Colonic mucosa (tissue), 4 donors: ENCODE measurements at regions not wholly inside any gene's neighbourhood (a gene's known extent, or its start where the extent isn't known, plus 50 kb on each side); places are given as distances from the start of the nearest gene placed in this dataset.

Source experiments
- DNase-seq: peaks from one replicate; pipeline ENCODE4 v3.0.0-alpha.2; 2020
- H3K27ac ChIP-seq: fragments of 200-600 bp; one replicate; pipeline ENCODE4 v1.8.0; 2021
- H3K27me3 ChIP-seq: fragments of 200-600 bp; one replicate; pipeline ENCODE4 v1.8.0; 2021
- H3K36me3 ChIP-seq: fragments of 200-600 bp; one replicate; pipeline ENCODE4 v1.8.0; 2021
- H3K4me1 ChIP-seq: fragments of 200-600 bp; one replicate; pipeline ENCODE4 v1.8.0; 2021; ENCODE audit warnings: mild to moderate bottlenecking
- H3K4me3 ChIP-seq: fragments of 200-600 bp; one replicate; pipeline ENCODE4 v1.8.0; 2021
- H3K9ac ChIP-seq, 2 donors: one replicate each; pipeline ENCODE4 v1.7.0; 2013; ENCODE audit warnings: control low read depth in 2 of 2, low read depth in 2 of 2, low read length in 2 of 2
- H3K9me3 ChIP-seq: fragments of 200-600 bp; one replicate; pipeline ENCODE4 v1.8.0; 2021
- CTCF ChIP-seq: fragments of 200-600 bp; IDR thresholded peaks from one replicate; pipeline ENCODE4 v1.8.0; 2022; ENCODE audit warnings: antibody characterized with exemption, mild to moderate bottlenecking
- intact Hi-C: fragments of 100-400 bp; cut with DNase I; formaldehyde crosslinking; loops from one replicate; pipeline ENCODE4 v1.14.1; 2022
- donor health status: healthy.
- donor health status: DM: no; HTN: no; CAD: no.
- donor health status: DM: no; HTN: no; CAD: no.

GRCh38 chr5:101897914-101898313, 398.2 kb downstream of the SLCO4C1 start:
- no peaks in the 10 kb centered on the region for H3K4me1 ChIP-seq
- H3K36me3 ChIP-seq = no peaks in the 10 kb centered on the region
- no peak overlapping the region for H3K4me3 ChIP-seq
- no peak for TF ChIP-seq CTCF
- H3K9me3 ChIP-seq = no peaks in the 10 kb centered on the region
- DNase-seq = no peak
- intact Hi-C loops = no loop called here
- no peaks in the 10 kb centered on the region for H3K27me3 ChIP-seq
- no peak overlapping the region for H3K9ac ChIP-seq
- H3K27ac ChIP-seq = no peak overlapping the region

- intact Hi-C loops = no loop called here
- H3K27ac ChIP-seq = no peak overlapping the region
Observed at GRCh38 chr5:101894985-101895384, 401.1 kb downstream of the SLCO4C1 start.

GRCh38 chr5:101878190-101878589, 417.9 kb downstream of the SLCO4C1 start:
- H3K4me3 ChIP-seq = no peak overlapping the region
- intact Hi-C loops = no loop called here
- no peaks in the 10 kb centered on the region for H3K36me3 ChIP-seq
- H3K27me3 ChIP-seq = no peaks in the 10 kb centered on the region
- H3K4me1 ChIP-seq = no peaks in the 10 kb centered on the region
- H3K27ac ChIP-seq = no peak overlapping the region
- no peak for DNase-seq
- no peak overlapping the region for H3K9ac ChIP-seq
- no peak for TF ChIP-seq CTCF
- no peaks in the 10 kb centered on the region for H3K9me3 ChIP-seq

More at GRCh38 chr5:101894985-101895384, 401.1 kb downstream of the SLCO4C1 start:
- Histone ChIP-seq H3K9ac (no peak overlapping the region), H3K9me3 (no peaks in the 10 kb centered on the region), H3K27me3 (no peaks in the 10 kb centered on the region), H3K4me3 (no peak overlapping the region), H3K4me1 (no peaks in the 10 kb centered on the region), H3K36me3 (no peaks in the 10 kb centered on the region)
- no peak for DNase-seq
- no peak for TF ChIP-seq CTCF

- TF ChIP-seq CTCF = no peak
- H3K27me3 ChIP-seq = no peaks in the 10 kb centered on the region
- H3K4me3 ChIP-seq = no peak overlapping the region
- intact Hi-C loops = no loop called here
- DNase-seq = no peak
- H3K36me3 ChIP-seq = no peaks in the 10 kb centered on the region
- H3K27ac ChIP-seq = no peak overlapping the region
- no peaks in the 10 kb centered on the region for H3K9me3 ChIP-seq
- no peaks in the 10 kb centered on the region for H3K4me1 ChIP-seq
- no peak overlapping the region for H3K9ac ChIP-seq
Observed at GRCh38 chr5:101877451-101877850, 418.6 kb downstream of the SLCO4C1 start.

- no peak for DNase-seq
- H3K27me3 ChIP-seq = no peaks in the 10 kb centered on the region
- H3K9ac ChIP-seq = no peak overlapping the region
- H3K4me3 ChIP-seq = no peak overlapping the region
- H3K9me3 ChIP-seq = no peaks in the 10 kb centered on the region
- intact Hi-C loops = no loop called here
- no peaks in the 10 kb centered on the region for H3K4me1 ChIP-seq
- no peak overlapping the region for H3K27ac ChIP-seq
- no peaks in the 10 kb centered on the region for H3K36me3 ChIP-seq
- no peak for TF ChIP-seq CTCF
Observed at GRCh38 chr5:101866473-101866872, 429.6 kb downstream of the SLCO4C1 start.

- no peaks in the 10 kb centered on the region for H3K9me3 ChIP-seq
- H3K4me3 ChIP-seq = no peak overlapping the region
- TF ChIP-seq CTCF = no peak
- H3K4me1 ChIP-seq = no peaks in the 10 kb centered on the region
- no peak for DNase-seq
- H3K36me3 ChIP-seq = no peaks in the 10 kb centered on the region
- H3K27me3 ChIP-seq = no peaks in the 10 kb centered on the region
- no peak overlapping the region for H3K27ac ChIP-seq
- H3K9ac ChIP-seq = no peak overlapping the region
- intact Hi-C loops = no loop called here
Observed at GRCh38 chr5:101860563-101860962, 435.5 kb downstream of the SLCO4C1 start.
